MCF 10A (cell line): ENCODE measurements at regions not wholly inside any gene's neighbourhood (a gene's known extent, or its start where the extent isn't known, plus 50 kb on each side); places are given as distances from the start of the nearest gene placed in this dataset.
A peak's percentile ranks its signal among the peaks of the same experiment; 100 is the strongest.

Experiments used
- BruUV-seq: library from RNA; stranded (reverse); fragments of 400-500 nt; replicated peaks from 2 replicates; lab custom pipeline; 2021; lab: Mats Ljungman, UMichigan
- CTCF ChIA-PET: fragments of 300-600 bp; sonication (Branson Sonifier 250); formaldehyde crosslinking; extraction: SDS; loops from one replicate; lab custom pipeline; 2021; ENCODE audit warnings: antibody characterized with exemption, inconsistent platforms; lab: Yijun Ruan, JAX
- POLR2A ChIA-PET: fragments of 300-600, 350-650 bp; sonication (Branson Sonifier 250); formaldehyde crosslinking; extraction: SDS; loops from one replicate; lab custom pipeline; 2020; ENCODE audit warnings: antibody characterized with exemption, inconsistent platforms; lab: Yijun Ruan, JAX
- DNase-seq: peaks from one replicate; pipeline ENCODE4 v3.0.0-alpha.2; 2018; ENCODE audit not compliant: unreplicated experiment
- H3K27ac Mint-ChIP-seq: one replicate; pipeline ENCODE4 v1.8.0; 2022; ENCODE audit warnings: mild to moderate bottlenecking, low read depth, mixed read lengths; ENCODE audit not compliant: unreplicated experiment
- H3K27me3 Mint-ChIP-seq: one replicate; pipeline ENCODE4 v1.8.0; 2022; ENCODE audit warnings: mixed read lengths; ENCODE audit not compliant: insufficient read depth, unreplicated experiment
- H3K36me3 Mint-ChIP-seq: one replicate; pipeline ENCODE4 v1.8.0; 2022; ENCODE audit warnings: mild to moderate bottlenecking, moderate library complexity, mixed read lengths; ENCODE audit not compliant: insufficient read depth, unreplicated experiment
- H3K4me1 Mint-ChIP-seq: one replicate; pipeline ENCODE4 v1.8.0; 2022; ENCODE audit warnings: mixed read lengths; ENCODE audit not compliant: insufficient read depth, unreplicated experiment
- H3K4me3 Mint-ChIP-seq: one replicate; pipeline ENCODE4 v1.8.0; 2022; ENCODE audit warnings: mild to moderate bottlenecking, moderate library complexity, mixed read lengths; ENCODE audit not compliant: unreplicated experiment
- H3K9me3 Mint-ChIP-seq: one replicate; pipeline ENCODE4 v1.8.0; 2022; ENCODE audit warnings: mixed read lengths; ENCODE audit not compliant: unreplicated experiment
- intact Hi-C: fragments of 100-400 bp; cut with micrococcal nuclease; formaldehyde crosslinking; loops from 2 replicates; pipeline ENCODE4 v1.14.1; 2022
- TF ChIP-seq, protein P1 (sequence below): fragments of 200-600 bp; IDR thresholded peaks from one replicate; pipeline ENCODE4 v1.8.0; 2022; ENCODE audit warnings: antibody characterized with exemption, mild to moderate bottlenecking; ENCODE audit not compliant: unreplicated experiment

DNA sequence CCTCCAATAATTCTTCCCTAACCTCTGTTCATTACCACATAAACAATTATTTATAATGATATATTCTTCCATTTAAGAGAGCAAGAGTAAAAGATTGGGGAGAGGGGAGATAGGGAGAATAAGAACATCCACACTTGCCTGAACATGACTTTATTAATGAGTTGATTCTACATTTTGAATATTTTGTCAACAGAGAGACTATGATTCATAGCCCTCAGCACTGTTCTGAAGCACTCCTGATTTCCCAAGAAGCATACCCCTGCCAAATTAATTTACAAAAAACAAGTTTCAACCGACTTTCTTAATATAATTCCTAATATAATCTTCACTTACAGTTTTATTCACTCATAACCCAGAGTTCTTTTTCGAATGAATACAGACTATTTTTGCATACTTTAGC, 828.8 kb downstream of the ROBO2 start:
- Mint-ChIP-seq H3K36me3 (no peaks in the 10 kb centered on the region), H3K27ac (peak overlapping the region; percentile 89), H3K4me1 (peaks cover 12% of the 10 kb centered on the region), H3K27me3 (no peaks in the 10 kb centered on the region), H3K9me3 (no peaks in the 10 kb centered on the region), H3K4me3 (no peak overlapping the region)
- ChIA-PET CTCF (interaction anchor here (0.9 kb wide), 1 partner anchor 37 kb away, joined by 3 read pairs; no protein-coding TSS in a partner anchor), POLR2A (interaction anchor here (0.6 kb wide), 2 partner anchors 44 to 535 kb away, joined by 3 read pairs; no protein-coding TSS in a partner anchor)
- DNase-seq = peak; percentile 51
- intact Hi-C loops = no loop called here
- BruUV-seq = no TSS peak
- TF ChIP-seq, protein P1, sequence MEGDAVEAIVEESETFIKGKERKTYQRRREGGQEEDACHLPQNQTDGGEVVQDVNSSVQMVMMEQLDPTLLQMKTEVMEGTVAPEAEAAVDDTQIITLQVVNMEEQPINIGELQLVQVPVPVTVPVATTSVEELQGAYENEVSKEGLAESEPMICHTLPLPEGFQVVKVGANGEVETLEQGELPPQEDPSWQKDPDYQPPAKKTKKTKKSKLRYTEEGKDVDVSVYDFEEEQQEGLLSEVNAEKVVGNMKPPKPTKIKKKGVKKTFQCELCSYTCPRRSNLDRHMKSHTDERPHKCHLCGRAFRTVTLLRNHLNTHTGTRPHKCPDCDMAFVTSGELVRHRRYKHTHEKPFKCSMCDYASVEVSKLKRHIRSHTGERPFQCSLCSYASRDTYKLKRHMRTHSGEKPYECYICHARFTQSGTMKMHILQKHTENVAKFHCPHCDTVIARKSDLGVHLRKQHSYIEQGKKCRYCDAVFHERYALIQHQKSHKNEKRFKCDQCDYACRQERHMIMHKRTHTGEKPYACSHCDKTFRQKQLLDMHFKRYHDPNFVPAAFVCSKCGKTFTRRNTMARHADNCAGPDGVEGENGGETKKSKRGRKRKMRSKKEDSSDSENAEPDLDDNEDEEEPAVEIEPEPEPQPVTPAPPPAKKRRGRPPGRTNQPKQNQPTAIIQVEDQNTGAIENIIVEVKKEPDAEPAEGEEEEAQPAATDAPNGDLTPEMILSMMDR = no peak

DNA sequence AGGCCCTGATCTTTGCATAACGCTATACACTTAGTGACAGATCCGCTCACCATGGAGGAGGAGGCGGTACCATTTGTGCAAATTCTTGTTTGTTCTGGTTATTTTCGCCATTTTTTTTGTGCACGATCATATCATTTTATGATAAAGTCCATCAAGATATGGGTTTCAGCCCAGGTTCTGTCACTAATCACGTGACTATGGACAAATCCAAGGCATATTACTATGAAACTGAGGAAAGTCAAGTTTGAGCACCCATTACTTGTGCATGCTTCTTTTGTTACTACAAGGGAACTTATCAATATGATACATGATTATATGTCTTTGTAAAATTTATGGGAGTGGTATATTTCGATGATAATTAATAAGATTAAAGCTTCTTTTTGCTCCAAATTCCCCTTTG, 829.5 kb downstream of the ROBO2 start:
- intact Hi-C loops = no loop called here
- BruUV-seq = no TSS peak
- no peaks in the 10 kb centered on the region for H3K27me3 Mint-ChIP-seq
- no peaks in the 10 kb centered on the region for H3K36me3 Mint-ChIP-seq
- TF ChIP-seq, protein P1 = no peak
- no peak for DNase-seq
- H3K4me1 Mint-ChIP-seq = peaks cover 12% of the 10 kb centered on the region
- H3K27ac Mint-ChIP-seq = peak overlapping the region; percentile 89
- ChIA-PET POLR2A (interaction anchor here (0.6 kb wide), 1 partner anchor 535 kb away, joined by 3 read pairs; no protein-coding TSS in a partner anchor), CTCF (interaction anchor here (0.9 kb wide), 1 partner anchor 36 kb away, joined by 3 read pairs; no protein-coding TSS in a partner anchor)
- no peak overlapping the region for H3K4me3 Mint-ChIP-seq
- no peaks in the 10 kb centered on the region for H3K9me3 Mint-ChIP-seq

DNA sequence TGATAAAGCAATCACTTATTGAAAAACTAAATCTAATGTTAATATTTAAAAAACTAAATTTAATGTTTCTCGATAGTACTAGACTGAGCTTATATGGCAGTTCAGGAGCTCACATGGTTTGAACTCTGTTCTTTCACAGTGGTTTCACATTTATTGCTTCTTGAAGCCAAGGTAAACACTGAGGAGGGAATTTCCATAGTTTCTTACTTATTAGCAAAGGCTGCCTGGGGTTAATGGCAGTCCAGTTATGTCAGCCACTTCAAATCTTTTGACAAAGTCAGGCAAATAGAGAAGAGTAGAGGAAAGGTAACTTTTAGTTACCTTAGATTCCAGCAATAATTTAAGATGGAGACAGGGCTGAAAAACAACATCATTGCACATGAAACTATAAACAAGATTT, 831.5 kb downstream of the ROBO2 start:
- H3K9me3 Mint-ChIP-seq = no peaks in the 10 kb centered on the region
- no TSS peak for BruUV-seq
- H3K4me3 Mint-ChIP-seq = no peak overlapping the region
- CTCF ChIA-PET = interaction anchor here (0.6 kb wide), 1 partner anchor 93 kb away, joined by 3 read pairs; no protein-coding TSS in a partner anchor
- intact Hi-C loops = no loop called here
- H3K27ac Mint-ChIP-seq = no peak overlapping the region
- no peaks in the 10 kb centered on the region for H3K36me3 Mint-ChIP-seq
- peaks cover 12% of the 10 kb centered on the region for H3K4me1 Mint-ChIP-seq
- POLR2A ChIA-PET = interaction anchor here (1.0 kb wide), 1 partner anchor 34 kb away, joined by 3 read pairs; no protein-coding TSS in a partner anchor
- peak; percentile 11 for DNase-seq
- TF ChIP-seq, protein P1 = no peak
- H3K27me3 Mint-ChIP-seq = no peaks in the 10 kb centered on the region

DNA sequence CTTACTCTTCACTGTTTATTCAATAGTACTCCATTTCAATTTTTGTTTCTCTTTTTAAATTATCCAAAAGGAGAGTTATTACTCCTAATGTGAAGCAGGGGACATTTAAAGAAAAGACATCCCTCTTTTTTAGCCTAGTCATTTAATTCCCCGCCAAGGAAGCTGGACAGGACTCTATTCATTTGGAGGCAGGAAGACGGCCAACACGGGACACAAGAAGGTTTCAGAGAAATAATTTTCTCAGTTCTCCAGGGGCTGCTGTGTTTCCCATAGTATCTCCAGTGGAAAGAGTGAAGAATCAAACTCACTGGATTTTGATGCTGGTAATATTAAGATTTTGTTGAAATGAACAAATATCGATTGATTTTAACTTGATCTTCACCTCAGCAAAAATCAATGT, 833.7 kb downstream of the ROBO2 start:
- Mint-ChIP-seq H3K36me3 (no peaks in the 10 kb centered on the region), H3K9me3 (no peaks in the 10 kb centered on the region), H3K4me3 (no peak overlapping the region), H3K27ac (no peak overlapping the region), H3K4me1 (peaks cover 9% of the 10 kb centered on the region), H3K27me3 (no peaks in the 10 kb centered on the region)
- TF ChIP-seq, protein P1 = no peak
- DNase-seq = no peak
- ChIA-PET POLR2A (interaction anchor here (0.6 to 1.1 kb wide), 4 partner anchors 32 to 499 kb away, joined by 3 read pairs; no protein-coding TSS in a partner anchor), CTCF (no interaction called here)
- intact Hi-C loops = no loop called here
- BruUV-seq = no TSS peak
